Left forelimb (tissue), 1 donor: ENCODE measurements at regions not wholly inside any gene's neighbourhood (a gene's known extent, or its start where the extent isn't known, plus 50 kb on each side); places are given as distances from the start of the nearest gene placed in this dataset.
A peak's percentile ranks its signal among the peaks of the same experiment; 100 is the strongest.
"Not testable (repeated sequence)": the region's sequence is repeated elsewhere in the genome, so short reads cannot be mapped to it uniquely, and the experiment has no call there.

Experiments used
- DNase-seq: peaks from one replicate; pipeline ENCODE4 v3.0.0-alpha.2; 2018; ENCODE audit warnings: low spot score

DNA sequence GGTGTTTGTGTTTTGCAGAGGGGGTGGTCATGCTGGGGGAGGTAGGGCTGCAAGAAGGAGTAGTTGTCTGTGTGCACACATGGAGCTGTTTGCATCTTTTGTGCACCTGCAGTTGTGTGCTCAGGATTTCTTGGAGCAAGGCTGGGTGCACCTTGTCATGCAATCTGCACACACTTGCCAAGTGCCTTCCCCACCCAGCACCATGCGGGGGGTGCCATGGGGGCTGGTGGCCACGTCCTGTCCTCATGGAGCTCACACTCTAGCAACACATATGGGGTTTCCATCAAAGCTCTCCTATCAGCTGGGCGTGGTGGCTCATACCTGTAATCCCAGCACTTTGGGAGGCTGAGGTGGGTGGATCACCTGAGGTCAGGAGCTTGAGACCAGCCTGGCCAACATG, 111.6 kb downstream of the CRLF3 start:
- not testable (repeated sequence) for DNase-seq

DNA sequence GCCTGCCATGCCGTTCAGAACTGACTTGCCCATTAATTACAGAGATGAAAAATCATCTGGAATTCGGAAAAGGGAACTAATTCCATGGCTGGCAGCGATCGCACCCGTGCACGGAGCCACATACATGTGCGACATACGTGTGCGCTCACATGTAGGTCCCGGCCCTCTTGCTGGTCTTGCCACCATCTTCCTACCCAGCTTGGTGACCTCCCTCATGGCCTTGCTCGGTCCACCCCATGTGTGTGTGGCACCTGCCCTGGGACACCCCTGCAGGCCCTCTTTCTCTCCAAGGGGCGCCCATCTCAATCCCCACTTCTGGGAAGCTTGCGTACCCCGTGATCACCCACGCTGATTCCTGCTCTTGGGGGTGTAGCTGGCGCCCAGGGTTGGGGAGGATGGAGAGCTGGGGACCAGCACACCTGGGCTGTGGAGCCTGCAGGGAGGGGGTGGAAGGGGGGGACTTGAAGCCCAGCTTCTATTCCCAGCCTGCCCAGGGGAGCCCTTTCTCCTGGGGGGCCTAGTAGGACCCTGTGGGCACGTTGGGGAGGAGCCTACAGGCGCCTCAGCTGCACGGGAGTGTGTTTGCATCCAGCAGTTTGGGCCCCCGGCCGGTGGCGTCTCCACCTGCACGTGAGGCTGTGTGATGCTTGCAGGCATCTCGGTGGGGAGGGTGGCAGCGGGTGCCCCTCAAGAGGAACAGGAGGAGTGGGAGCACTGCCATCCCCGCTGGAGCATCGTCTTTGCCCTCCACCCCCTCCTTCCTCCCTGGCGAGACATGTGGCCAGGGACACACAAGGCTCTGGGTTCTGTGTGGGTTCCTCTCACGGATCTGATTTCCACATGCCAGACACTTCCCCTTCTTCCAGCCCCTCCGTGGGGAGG, 112.6 kb downstream of the CRLF3 start:
- not testable (repeated sequence) for DNase-seq

DNA sequence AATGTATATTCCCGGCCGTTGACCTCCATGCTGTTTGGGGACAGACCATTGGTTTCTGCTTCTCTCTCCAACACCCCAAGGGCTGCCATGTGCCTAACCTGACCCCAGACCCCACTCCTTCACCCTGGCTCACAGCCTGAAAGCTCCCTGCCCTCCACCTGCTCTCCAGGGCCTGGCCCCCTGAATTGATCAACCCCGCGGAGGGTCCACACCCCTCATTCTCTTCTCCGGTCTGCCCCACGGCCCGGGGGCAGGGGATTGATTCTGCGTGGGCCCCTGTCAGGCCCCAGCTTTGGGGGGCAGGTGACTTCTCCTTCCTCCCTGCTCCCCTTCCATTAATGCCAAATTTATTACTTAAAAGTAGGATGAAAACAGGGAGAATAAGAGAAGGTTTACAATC, 113.3 kb downstream of the CRLF3 start:
- DNase-seq: not testable (repeated sequence)

DNA sequence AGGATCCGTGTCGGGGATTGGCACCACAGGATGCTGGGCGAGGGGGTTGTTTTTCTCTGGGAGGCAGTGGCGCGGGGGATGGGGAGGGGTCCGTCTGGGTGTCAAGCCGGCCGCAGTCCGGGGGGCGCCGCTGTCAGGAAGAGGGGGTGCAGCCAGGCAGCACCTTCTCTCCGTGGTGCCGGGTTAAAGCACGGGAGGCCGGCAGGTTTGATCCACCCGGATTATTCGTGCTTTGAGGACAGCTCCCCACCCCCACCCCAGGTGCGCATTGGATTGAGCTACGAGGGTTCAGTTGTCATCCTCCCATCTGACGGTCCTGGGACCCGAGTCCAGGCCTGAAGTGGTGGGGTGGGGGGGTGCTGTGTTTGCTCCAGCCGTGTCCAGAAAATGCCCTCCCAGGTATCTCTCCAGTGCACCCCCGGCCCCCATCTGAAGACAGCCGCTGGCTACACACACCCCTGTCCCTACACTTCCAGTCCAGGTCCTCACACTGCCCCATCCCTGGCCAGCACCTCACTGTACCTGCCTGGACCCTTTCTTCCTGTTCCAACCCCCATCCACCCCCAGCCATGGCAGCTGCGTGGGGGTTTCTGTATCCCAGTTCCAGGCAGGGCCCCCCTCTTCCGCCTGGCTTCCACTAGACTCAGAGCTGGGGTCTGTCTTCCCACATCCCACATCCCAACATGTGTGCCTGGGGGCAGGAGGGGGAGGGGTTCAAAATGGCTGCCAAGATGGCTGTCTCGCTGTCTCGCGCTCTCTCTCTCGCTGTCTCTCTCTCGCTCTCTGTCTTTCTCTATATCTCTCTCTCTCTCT, 114.0 kb downstream of the CRLF3 start:
- DNase-seq: not testable (repeated sequence)

DNA sequence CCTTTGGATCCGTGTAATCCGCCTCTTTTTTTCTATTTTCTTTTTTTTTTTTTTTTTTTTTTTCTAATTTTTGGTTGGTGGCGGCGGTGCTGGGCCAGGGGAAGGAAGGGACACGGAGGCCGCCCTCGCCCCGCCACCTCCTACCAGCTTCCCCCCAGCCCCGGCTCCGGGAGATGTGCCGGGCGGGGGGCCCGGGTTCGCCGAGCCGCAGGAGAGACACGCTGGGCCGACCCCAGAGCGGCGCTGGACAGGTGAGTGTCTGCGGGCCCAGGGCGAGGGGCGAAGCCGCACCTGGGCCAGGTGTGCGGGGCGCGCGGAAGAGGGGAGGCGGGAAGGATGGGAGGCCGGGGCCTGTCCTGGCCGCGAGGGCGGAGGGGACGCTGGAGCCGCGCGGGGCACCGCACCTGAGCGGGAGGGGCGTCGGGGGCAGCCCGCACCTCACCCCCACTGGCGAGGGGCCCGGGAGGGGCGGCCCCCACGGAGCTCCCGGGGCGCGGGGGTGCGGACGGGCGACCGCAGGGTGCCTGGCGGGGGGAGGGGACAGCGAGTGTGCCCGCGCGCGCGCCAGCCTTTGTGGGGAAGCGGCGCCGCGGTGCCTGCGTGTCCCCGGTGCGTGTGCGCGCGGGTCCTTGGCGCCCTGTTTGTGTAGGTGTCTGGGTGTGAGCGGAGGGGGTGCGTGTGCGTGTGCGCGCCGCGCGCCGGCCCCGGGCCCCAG, 114.8 kb downstream of the CRLF3 start:
- DNase-seq: not testable (repeated sequence)

DNA sequence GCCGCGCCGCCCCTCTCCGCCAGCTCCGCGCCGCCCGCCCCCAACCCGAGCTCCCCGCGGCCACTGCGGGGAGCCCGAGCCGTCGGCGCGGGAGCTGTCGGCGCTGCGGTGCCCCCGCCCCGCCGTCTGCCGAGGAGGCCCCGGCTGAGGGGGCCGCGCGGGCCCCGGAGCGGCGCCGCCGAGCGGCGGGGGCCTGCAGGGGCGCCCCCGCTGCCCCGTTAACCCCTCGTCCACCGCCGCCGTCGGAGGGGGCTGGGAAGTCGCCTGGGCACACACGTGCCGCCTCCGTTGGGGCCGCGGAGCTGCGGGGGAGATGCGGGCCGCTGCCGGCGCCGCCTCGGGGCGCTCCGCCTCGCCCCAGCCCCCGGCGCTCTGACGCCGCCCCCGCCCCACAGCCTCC, 115.4 kb downstream of the CRLF3 start:
- DNase-seq: peak; percentile 78

DNA sequence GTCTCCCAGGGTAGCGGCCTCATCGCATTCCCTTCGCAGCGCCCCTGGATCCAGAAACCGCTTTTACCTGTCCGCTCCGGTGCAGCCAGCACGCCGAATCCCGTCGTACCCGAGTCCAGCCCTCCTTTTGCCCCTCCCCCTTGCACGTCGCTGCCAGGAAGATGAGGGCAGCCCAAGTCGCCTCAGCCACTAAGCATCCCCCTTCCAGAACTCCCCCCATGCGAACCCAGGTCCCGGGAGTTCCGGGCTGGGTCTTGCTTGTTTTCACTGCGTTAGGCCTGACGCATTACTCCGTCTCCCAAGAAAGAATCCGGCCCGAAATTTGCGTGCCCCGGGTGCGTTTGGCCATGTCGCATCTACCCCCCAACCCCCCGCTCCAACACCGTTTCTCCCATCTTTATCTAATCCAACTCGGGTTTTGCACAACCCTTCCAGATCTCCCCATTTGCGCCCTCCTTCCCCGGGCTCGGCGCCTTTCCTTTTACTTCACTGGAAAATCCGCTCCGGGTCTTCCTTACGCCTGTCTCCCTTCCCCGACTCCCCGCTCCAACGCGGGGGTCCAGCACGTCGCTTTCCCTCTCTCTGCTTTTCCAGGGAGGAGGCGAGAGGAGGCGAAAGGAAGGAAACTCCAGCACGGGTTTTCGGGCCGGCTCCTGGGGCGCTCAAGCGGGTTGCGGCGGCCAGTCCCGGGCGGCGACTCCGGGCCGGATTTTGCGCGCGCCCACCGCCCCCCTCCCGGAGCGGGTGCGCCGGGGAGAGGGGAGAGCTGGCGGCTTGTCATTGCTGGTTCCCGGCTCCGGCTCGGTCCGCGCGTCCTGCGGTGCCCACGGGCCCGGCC, 116.0 kb downstream of the CRLF3 start:
- DNase-seq: peak; percentile 95

DNA sequence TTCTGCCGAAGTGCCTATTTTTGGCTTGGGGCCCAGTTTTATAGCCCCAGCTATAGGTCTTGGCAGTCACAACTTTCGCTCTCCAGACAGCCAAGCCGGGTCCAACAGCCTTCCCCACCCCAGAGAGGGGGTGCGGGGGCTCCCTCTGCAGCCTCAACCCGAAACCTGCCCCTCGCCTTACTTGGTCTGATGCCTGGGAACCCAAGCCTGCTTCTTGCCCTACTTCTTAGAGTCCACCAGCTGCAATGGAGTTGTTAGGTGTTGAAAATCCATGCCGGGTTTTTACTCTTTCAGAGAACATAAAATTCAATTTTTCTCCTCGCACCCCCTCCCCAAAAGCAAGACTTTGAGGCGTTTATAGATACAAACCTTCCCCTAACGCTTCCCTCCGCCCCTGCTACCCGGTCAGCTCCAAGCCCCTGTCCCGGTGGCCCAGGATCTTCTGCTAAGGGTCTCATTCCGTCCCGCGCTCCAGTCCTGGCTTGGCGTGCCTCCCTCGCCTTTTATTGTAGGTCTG, 116.7 kb downstream of the CRLF3 start:
- peak; percentile 83 for DNase-seq

DNA sequence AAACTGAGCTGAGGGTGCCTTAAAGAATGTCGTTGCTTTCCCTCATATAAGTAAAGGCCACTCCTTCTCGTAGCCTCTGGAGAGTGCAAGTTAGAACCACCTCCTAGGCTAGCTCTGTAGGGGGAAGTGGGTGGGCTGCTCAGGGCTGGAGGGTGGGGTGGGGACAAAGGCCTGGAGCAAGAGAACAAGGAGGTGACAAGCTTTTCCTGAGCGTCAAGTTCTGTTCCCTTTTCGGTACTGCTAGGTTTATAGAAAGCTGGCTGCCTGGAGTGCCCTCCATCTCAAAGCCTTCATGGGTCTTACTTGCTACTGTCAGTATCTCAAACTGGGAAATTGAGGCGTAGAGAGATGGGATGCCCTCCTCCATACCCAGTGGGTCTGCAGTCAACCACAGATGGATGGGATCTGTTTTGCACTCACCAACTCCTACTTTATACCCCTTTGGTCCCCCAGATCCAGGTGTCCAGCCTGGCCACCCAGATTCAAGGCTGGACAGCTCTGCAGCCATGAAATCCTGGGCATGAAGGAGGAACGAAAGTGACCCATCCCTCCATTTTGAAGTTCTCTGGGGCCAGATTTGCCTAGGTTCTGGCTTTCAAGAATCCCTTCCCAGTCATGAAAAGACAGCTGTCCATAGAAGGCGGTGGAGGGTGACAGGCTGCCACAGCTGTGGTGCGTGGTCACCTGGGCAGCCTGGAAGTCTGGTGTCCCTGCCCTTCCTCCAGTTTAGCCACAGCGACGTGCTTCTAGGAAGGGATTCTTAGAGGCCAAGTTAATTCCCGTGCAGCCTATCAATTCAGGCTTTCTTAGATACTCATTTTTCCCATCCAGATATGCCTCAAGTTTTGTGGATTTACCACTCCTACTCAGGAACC, 117.8 kb downstream of the CRLF3 start:
- DNase-seq: not testable (repeated sequence)

DNA sequence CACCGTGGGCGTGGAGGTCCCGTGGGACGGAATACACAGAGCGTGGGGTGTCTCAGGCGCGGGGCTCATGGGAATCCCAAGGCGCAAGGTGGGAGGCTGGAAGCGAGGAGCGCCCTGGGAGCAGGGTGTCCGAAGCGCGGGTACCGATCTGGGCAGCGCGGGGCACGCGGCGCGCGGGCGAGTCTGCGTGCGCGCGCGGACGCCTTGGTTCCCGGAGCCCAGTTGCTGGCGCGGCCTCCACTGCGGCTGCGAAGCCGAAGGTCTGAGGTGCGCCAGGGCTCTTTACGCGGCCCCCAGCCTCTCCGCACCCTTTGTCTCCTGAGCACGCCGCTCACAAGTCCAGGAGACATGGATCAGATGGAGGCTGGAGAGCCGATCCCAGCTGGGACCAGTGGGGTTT, 118.5 kb downstream of the CRLF3 start:
- DNase-seq: not testable (repeated sequence)

DNA sequence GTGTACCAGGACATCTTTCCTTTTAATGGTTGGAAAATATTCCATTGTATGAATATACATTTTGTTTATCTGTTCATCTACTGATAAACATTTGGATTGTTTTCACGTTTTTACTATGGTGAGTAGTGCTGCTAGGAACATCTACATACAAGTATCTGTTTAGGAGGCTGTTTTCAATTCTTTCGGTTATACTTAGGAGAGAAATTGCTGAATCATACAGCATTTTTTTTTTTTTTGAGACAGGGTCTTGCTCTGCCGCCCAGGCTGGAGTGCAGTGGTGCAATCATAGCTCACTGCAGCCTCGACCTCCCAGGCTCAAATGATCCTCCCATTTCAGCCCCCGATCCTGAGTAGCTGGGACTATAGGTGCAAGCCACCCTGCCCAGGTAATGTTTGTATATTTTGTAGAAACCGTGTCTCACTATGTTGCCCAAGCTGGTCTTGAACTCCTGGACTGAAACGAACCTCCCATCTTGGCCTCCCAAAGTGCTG, 122.9 kb downstream of the CRLF3 start:
- DNase-seq: no peak

DNA sequence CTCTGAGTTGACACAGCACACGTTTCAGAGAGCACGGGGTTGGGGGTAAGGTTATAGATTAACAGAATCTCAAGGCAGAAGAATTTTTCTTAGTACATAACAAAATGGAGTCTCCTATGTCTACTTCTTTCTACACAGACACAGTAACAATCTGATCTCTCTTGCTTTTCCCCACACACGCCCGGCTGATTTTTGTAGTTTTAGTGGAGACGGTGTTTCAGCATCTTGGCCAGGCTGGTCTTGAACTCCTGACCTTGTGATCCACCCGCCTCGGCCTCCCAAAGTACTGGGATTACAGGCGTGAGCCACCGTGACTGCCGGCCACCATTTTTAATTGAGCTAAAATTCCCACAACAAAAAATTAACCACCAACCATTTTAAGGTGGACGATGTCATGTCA, 123.7 kb downstream of the CRLF3 start:
- not testable (repeated sequence) for DNase-seq

DNA sequence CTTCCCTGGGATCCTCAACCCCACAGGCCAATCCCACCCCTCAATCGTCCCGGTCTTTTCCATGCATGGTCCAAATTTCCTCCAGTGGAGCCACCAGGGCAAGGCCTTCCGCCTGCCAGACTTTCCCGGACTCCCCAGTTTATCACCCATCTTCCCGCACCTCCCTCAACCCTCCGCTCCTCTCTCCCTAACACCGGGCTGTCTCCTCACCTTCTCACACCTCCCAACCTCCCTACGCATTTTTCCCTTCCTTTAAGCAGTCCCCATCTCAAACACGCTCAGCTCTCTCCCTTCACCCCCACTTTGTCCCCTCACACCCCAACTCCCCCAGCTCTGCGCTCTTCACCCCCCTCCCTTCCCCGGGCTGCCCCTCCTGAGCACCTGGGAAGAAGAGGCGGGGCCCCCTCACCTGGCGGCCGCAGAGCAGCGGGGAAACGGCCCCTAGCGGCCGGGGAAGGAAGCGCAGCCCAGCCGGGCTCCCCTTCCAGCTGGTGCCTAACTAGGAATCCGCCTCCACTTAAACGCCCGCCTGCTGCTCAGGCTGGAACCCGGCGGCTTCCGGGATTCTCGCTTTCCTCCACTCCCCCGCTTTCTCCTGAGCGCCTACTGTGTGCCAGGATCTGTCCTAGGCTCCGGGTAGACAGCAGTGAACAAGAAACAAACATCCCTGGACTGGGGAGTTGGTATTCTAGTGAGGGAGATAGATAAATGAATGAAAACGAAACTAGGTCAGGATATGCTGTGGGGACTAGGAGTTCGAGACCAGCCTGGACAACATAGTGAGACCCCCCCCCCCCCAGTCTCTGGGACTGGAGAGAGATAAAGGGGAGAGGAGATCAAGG, 126.7 kb downstream of the CRLF3 start:
- not testable (repeated sequence) for DNase-seq

DNA sequence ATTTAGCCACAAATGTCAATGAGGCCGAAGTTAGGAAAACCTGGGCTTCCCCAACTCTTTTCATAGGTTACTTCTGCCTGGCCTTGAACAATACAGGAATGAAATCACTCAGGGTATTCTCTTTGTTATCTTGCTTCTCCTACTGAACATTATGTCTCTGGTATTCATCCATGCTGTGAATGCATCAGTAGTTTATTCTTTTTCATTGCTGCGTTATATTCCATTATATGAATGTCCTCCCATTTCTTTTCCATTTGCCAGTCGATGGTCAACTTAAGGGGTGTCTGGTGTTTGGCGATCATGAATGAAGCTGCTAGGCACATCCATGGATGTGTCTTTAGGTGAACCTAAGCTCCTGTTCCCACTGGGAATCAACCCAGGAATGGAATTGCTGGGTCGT, 128.3 kb downstream of the CRLF3 start:
- no peak for DNase-seq

DNA sequence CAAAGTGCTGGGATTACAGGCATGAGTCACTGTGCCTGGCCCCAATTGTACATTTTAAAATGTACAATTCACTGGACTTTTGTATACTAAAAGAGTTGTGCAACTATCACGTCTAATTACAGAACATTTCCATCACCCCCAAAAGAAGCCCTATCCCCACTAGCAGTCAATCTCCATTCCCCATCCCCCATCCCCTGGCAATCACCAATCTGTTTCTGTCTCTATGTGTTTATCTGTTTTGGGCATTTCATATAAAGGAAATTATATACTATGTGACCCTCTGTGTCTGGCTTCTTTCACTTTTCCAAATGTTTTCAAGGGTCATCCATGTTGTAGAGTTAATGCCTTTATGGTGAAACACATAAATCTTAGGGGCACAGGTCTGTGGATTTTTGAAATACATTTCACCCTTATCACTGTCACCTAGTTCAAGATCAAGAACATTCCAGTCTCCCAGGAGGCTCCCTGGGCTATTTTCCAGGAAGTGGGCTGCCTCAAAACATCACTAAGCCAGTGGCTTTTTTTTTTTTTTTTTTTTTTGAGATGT, 129.2 kb downstream of the CRLF3 start:
- DNase-seq: not testable (repeated sequence)

DNA sequence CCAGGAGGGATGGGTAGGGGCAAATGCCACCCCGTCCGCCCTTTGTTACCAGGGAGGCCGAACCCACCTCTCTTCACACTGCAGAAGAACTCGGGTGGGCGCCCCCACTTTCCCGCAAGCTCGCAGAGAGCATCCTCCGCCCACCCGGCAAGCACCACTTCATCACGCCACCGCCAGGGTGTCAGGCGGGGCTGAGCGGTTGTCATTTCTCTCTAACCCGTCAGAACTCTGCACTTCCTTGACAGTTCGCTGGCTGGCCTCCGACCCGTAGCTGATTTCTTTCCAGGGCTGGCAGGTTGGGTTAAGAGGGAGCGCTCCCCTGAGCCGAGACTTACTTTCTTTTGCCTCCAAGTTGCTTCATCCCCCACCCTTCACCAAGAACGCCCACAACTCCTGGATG, 130.7 kb downstream of the CRLF3 start:
- DNase-seq: not testable (repeated sequence)

DNA sequence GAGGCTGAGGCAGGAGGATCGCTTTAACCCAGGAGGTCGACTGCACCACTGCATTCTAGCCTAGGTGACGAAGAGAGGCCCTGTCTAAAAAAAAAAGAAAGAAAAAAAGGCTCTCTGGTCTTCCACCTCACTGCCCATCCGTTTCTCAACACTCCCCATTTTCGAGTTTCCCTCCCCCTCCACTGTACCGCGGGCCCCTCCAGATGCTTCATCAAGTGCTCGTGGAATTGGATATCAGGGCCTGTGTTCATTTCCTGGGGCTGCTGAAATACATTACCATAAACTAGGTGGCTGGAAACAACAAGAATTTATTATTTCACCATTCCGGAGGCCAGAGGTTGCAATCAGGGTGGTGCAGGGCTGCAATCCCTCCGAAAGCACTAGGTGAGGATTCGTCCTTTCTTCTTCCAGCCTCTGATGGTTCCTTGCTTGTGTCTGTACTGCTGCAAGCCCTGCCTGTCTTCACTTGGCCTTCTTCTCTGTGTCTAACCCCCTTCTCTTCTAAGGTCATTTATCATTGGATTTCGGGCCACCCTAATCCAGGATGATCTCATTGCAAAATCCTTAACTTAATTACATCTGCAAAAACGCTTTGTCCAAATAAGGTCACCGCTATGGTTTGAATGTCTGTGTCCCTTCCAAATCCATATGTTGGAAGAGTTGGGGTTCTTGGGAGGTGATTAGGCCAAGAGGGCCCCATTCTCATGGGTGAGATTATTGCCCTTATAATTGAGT, 135.1 kb downstream of the CRLF3 start:
- DNase-seq: not testable (repeated sequence)
